BLaER1 (cell line): ENCODE measurements at regions not wholly inside any gene's neighbourhood (a gene's known extent, or its start where the extent isn't known, plus 50 kb on each side); places are given as distances from the start of the nearest gene placed in this dataset.

ENCODE experiments used
- H3K27ac ChIP-seq: shearing (Covaris generic); formaldehyde crosslinking; 2 replicates; pipeline ENCODE4 v1.8.1; 2022
- H3K27me3 ChIP-seq: shearing (Covaris generic); formaldehyde crosslinking; 2 replicates; pipeline ENCODE4 v1.8.1; 2022
- H3K36me3 ChIP-seq: shearing (Covaris generic); formaldehyde crosslinking; 2 replicates; pipeline ENCODE4 v1.8.1; 2022
- H3K4me1 ChIP-seq: shearing (Covaris generic); formaldehyde crosslinking; 2 replicates; pipeline ENCODE4 v1.8.1; 2022
- H3K4me2 ChIP-seq: shearing (Covaris generic); formaldehyde crosslinking; 2 replicates; pipeline ENCODE4 v1.8.1; 2022
- H3K4me3 ChIP-seq: shearing (Covaris generic); formaldehyde crosslinking; 2 replicates; pipeline ENCODE4 v1.8.1; 2022
- H3K9ac ChIP-seq: shearing (Covaris generic); formaldehyde crosslinking; 2 replicates; pipeline ENCODE4 v1.8.1; 2022
- H3K9me3 ChIP-seq: shearing (Covaris generic); formaldehyde crosslinking; 2 replicates; pipeline ENCODE4 v1.8.1; 2022
- H4K20me1 ChIP-seq: shearing (Covaris generic); formaldehyde crosslinking; 2 replicates; pipeline ENCODE4 v1.8.1; 2022
- Cebpa-rat ChIP-seq: shearing (Covaris generic); IDR thresholded peaks from 2 replicates; pipeline ENCODE4 v1.8.1; 2022

DNA sequence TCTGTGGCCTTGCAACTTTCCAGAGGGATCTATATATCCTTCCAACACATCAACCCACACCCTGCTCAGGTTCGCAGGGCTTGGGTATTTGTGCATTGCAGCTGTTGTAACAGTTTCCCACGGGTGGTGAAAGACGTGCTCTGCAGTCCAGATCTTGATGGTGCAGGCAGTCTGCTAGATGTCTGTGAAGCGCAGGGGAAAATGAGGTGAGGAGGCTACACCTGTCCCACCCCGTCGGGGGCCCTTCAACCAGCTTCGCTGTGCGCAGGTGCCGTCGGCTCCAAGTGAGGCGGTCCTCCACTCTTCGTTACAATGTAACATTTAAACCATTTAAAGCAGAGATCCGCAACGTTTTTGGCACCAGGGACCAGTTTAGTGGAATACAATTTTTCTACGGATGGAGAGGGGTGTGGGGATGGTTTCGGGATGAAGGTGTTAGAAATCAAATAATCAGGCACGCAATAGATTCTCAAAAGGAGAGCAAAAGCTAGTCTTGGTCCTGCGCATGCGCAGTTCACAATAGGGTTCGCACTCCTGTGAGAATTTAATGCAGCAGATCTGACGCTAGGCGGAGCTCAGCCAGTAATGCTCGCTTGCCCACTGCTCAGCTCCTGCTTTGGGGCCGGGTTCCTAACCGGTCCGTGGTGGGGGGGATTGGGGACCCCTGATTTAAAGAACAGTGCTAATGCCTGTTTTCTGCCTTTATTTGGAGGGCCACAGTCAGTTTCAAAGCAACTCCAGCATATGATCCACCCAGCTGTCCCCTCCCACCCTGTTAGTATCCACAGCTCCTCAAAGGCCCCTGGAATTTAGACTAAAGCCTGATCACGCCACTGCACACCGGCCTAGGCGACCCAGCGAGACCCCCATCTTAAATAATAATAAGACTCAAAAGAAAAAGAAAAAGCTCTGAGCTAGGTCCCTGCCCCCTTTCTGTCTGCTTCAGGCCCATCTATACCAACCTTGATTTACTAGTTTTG, 97.1 kb upstream of the SELENOP start:
- no peak overlapping the region for H3K9ac ChIP-seq
- peaks cover 9% of the 10 kb centered on the region; the same call in 1 of the 2 replicates for H3K4me1 ChIP-seq
- H3K27ac ChIP-seq: no peak overlapping the region

DNA sequence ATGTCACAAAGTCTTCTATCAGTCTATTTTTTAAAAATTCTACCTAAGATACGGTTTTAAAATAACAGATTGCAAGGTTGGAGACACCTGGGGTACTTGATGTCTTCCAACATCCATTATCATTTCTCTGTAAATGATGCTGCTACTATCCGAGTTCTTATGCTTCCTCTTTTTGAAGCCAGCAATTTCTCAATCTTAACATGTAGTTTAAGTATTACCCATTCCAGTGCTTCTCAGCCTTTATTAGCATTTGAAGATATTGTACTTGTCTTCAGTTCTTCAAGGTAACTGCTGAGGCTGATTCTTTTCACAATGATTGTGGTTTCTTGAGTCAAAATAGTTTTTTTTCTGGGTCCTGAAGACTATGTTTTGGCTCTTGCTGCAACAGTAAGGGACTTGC, 96.4 kb upstream of the SELENOP start:
- Histone ChIP-seq H4K20me1 (no peaks in the 10 kb centered on the region), H3K9me3 (no peaks in the 10 kb centered on the region), H3K9ac (no peak overlapping the region), H3K4me3 (no peak overlapping the region), H3K27me3 (no peaks in the 10 kb centered on the region), H3K4me1 (peaks cover 9% of the 10 kb centered on the region; the same call in 1 of the 2 replicates), H3K27ac (no peak overlapping the region), H3K36me3 (no peaks in the 10 kb centered on the region), H3K4me2 (peak overlapping the region; percentile 83; the same call in 1 of the 2 replicates)
- no peak for TF ChIP-seq Cebpa-rat

More for the DNA sequence above, 97.1 kb upstream of the SELENOP start:
- no peaks in the 10 kb centered on the region for H3K27me3 ChIP-seq
- H4K20me1 ChIP-seq: no peaks in the 10 kb centered on the region
- no peaks in the 10 kb centered on the region for H3K9me3 ChIP-seq
- H3K36me3 ChIP-seq: no peaks in the 10 kb centered on the region
- H3K4me2 ChIP-seq: peak overlapping the region; percentile 83
- peak overlapping the region; percentile 60 for H3K4me3 ChIP-seq
- TF ChIP-seq Cebpa-rat: no peak

DNA sequence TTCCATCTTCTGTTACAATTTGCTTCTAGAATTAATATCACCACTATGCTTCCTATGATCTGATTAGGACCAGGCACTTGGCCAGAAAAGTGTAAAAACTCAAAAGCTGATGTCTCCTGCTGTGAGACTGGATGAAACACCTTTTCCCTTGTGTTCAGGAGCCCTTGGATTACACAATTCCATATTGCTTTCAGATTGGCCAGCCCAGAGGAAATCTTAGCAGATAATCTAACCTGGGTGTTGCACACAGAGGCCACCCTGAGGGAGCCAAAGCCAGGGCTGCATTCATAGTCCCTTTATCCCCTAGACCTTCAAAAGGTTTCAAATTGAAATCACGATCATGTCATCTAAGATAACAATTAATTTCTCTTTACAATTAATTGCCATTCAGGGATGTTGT, 94.1 kb upstream of the SELENOP start:
- H3K4me2 ChIP-seq: no peak overlapping the region
- H4K20me1 ChIP-seq: no peaks in the 10 kb centered on the region
- no peak overlapping the region for H3K9ac ChIP-seq
- H3K27me3 ChIP-seq: no peaks in the 10 kb centered on the region
- no peaks in the 10 kb centered on the region for H3K9me3 ChIP-seq
- no peaks in the 10 kb centered on the region for H3K36me3 ChIP-seq
- H3K27ac ChIP-seq: no peak overlapping the region
- no peak for TF ChIP-seq Cebpa-rat
- H3K4me1 ChIP-seq: peaks cover 9% of the 10 kb centered on the region; the same call in 1 of the 2 replicates
- no peak overlapping the region for H3K4me3 ChIP-seq

DNA sequence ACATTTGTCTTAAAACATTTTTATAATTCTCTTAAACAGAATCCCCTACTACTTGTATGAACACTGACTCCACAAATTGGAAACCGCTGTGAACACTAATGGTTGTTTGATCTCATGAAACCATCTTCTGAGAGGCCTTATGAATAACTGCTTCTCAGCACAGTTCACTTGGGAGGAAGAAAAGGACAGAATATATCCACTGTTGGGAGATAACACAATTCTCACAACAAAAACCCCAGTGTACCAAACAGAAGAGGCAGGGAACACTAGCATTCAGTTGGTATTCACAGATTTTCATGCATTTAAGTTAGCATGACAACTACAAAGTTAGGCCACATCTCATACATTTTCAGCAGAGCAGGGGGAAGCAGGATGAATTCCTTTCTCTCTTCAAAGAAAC, 89.0 kb upstream of the SELENOP start:
- H3K4me3 ChIP-seq: no peak overlapping the region
- no peaks in the 10 kb centered on the region for H3K4me1 ChIP-seq
- H3K36me3 ChIP-seq: no peaks in the 10 kb centered on the region
- no peaks in the 10 kb centered on the region for H3K27me3 ChIP-seq
- H4K20me1 ChIP-seq: no peaks in the 10 kb centered on the region
- no peak overlapping the region for H3K9ac ChIP-seq
- H3K9me3 ChIP-seq: no peaks in the 10 kb centered on the region
- no peak for TF ChIP-seq Cebpa-rat
- H3K27ac ChIP-seq: no peak overlapping the region
- H3K4me2 ChIP-seq: no peak overlapping the region

DNA sequence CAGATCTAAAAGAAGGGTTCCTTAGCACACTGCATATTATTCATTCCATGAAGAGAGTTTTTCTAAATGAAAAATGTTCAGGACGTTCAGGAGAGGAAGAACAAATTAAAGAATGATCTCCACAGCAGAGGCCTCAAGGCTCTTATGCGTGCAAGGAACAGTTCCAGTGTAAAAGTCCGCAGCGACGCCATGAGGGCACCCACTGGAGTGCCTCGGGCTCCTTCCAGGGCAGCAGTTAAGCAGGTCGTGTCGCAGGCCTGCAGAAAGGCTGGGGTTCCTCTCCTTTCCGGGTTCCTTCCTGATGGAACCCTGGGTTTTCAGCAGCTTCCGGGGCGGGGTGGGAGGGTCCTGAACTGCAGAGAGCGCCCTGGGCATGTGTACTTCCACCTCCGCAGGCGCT, 87.1 kb upstream of the SELENOP start:
- H3K4me3 ChIP-seq: no peak overlapping the region
- no peaks in the 10 kb centered on the region for H3K27me3 ChIP-seq
- no peak overlapping the region for H3K4me2 ChIP-seq
- H3K36me3 ChIP-seq: no peaks in the 10 kb centered on the region
- no peaks in the 10 kb centered on the region for H3K4me1 ChIP-seq
- no peak overlapping the region for H3K9ac ChIP-seq
- no peak for TF ChIP-seq Cebpa-rat
- H4K20me1 ChIP-seq: no peaks in the 10 kb centered on the region
- no peak overlapping the region for H3K27ac ChIP-seq
- no peaks in the 10 kb centered on the region for H3K9me3 ChIP-seq

DNA sequence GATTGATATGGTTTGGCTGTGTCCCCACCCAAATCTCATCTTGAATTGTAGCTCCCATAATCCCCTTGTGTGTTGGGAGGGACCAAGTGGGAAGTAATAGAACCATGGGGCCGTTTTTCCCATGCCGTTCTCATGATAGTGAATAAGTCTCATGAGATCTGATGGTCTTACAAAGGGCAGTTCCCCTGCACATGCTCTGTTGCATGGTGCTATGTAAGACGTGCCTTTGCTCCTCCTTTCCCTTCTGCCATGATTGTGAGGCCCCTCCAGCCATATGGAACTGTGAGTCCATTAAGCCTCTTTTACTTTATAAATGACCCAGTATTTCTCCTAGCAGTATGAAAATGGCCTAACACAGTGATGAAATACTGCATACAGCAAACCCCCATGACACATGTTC, 84.8 kb upstream of the SELENOP start:
- H3K27ac ChIP-seq: no peak overlapping the region
- H3K4me2 ChIP-seq: no peak overlapping the region
- no peak overlapping the region for H3K9ac ChIP-seq
- H3K4me3 ChIP-seq: no peak overlapping the region
- H3K4me1 ChIP-seq: no peaks in the 10 kb centered on the region
- no peaks in the 10 kb centered on the region for H3K27me3 ChIP-seq
- H3K36me3 ChIP-seq: no peaks in the 10 kb centered on the region
- no peaks in the 10 kb centered on the region for H3K9me3 ChIP-seq
- TF ChIP-seq Cebpa-rat: no peak
- H4K20me1 ChIP-seq: no peaks in the 10 kb centered on the region

DNA sequence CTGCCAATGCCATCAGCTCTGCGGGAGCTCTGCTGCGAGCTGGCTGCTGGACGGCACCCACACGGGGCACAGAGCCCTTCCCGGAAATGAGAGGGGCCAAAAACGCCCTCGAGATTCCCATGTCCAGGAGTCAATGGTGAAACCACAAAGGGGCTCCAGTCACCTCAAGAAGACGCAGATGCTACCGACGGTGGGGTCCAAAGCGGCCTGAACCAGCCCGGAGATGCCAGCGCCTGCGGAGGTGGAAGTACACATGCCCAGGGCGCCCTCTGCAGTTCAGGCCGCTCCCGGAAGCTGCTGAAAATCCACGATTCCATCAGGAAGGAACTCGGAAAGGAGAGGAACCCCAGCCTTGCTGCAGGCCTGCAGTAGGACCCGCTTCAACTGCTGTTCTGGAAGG, 82.4 kb upstream of the SELENOP start:
- Histone ChIP-seq H3K27me3 (no peaks in the 10 kb centered on the region), H4K20me1 (no peaks in the 10 kb centered on the region), H3K9ac (no peak overlapping the region), H3K4me1 (no peaks in the 10 kb centered on the region), H3K4me2 (no peak overlapping the region), H3K9me3 (no peaks in the 10 kb centered on the region), H3K4me3 (no peak overlapping the region), H3K27ac (no peak overlapping the region), H3K36me3 (no peaks in the 10 kb centered on the region)
- TF ChIP-seq Cebpa-rat: no peak

DNA sequence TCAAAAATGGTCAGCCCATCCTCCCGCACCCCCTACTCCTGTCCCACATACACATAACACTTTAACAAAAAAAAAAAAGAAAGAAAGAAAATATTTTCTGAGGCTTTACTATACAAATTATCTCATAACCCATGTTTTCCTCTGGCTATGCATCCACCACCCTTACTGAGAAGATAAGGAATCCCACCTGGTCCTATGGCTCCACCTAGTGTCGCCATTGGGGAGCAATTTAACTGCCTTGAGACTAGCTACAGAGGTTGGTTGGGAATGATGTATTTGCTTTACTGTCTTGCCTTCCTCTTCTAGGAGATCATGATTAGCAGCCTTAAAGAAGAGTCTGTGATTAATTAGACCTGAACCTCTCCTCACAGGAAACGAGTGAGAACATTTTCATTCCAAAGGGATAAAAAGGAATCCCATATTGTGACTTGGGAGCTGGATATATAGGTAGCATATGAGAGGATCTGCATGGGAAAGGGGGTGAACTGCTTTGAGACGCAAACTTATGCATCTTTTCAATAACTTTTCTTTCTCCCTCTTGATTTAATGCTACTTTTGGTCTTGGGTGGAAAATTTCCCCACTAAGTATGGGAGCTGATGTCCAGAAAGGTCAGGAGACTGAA, 77.7 kb upstream of the SELENOP start:
- no peaks in the 10 kb centered on the region for H4K20me1 ChIP-seq
- no peak overlapping the region for H3K27ac ChIP-seq
- no peaks in the 10 kb centered on the region for H3K27me3 ChIP-seq
- H3K9me3 ChIP-seq: no peaks in the 10 kb centered on the region
- no peaks in the 10 kb centered on the region for H3K4me1 ChIP-seq
- no peak overlapping the region for H3K4me3 ChIP-seq
- no peak overlapping the region for H3K4me2 ChIP-seq
- H3K36me3 ChIP-seq: no peaks in the 10 kb centered on the region
- H3K9ac ChIP-seq: no peak overlapping the region
- TF ChIP-seq Cebpa-rat: no peak

DNA sequence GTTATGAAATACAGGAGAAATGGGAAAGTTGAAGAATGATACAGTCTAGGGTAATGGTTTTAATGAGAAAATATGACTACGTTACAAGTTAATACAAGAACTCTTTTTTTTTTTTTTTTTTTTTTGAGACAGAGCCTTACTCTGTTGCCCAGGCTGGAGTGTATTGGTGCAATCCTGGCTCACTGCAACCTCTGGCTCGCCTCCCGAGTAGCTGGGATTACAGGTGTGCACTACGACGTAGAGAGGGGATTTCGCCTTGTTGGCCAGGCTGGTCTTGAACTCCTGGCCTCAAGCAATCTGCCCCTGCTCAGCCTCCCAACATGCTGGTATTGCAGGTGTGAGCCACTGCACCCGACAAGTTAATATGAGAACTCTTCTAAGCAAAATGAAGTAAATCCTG, 77.1 kb upstream of the SELENOP start:
- Histone ChIP-seq H3K4me1 (no peaks in the 10 kb centered on the region), H3K9me3 (no peaks in the 10 kb centered on the region), H3K36me3 (no peaks in the 10 kb centered on the region), H3K27ac (no peak overlapping the region), H3K9ac (no peak overlapping the region), H3K4me3 (no peak overlapping the region), H4K20me1 (no peaks in the 10 kb centered on the region), H3K27me3 (no peaks in the 10 kb centered on the region), H3K4me2 (no peak overlapping the region)
- TF ChIP-seq Cebpa-rat: no peak

DNA sequence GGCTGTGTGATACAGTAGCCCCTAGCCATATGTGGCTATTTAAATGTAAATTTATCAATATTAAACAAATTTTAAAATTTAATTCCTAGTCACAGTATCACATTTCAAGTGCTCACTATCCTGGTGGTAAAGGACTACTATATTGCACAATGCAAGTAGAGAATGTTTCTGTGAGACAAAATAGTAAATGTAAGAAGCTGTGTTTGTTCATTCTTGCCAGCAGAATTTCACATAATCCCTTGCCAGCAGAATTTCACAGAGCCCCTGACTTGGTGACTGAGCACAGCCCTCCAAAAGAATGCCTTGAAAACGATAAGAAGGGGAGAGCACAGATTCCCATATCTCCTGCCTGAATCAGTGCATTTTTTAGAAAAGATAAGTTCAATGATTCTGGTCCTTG, 75.9 kb upstream of the SELENOP start:
- Histone ChIP-seq H3K36me3 (no peaks in the 10 kb centered on the region), H3K4me1 (no peaks in the 10 kb centered on the region), H3K4me3 (no peak overlapping the region), H3K9ac (no peak overlapping the region), H3K9me3 (no peaks in the 10 kb centered on the region), H3K27ac (no peak overlapping the region), H3K27me3 (no peaks in the 10 kb centered on the region), H4K20me1 (no peaks in the 10 kb centered on the region), H3K4me2 (no peak overlapping the region)
- no peak for TF ChIP-seq Cebpa-rat
